Thymus (tissue), 11 donors: ENCODE measurements at regions not wholly inside any gene's neighbourhood (a gene's known extent, or its start where the extent isn't known, plus 50 kb on each side); places are given as distances from the start of the nearest gene placed in this dataset.

ENCODE experiments used
- DNase-seq, 9 donors: peaks; one replicate each; pipeline ENCODE4 v3.0.0-alpha.2; 2013; ENCODE audit warnings: low spot score in 9 of 9, low read depth in 6 of 9, missing footprints in 1 of 9
- H3K27ac ChIP-seq, 2 donors: one replicate each; pipeline ENCODE4 v1.5.1; 2013; ENCODE audit warnings: control low read depth in 1 of 2, low read depth in 1 of 2, low read length in 1 of 2, mild to moderate bottlenecking in 1 of 2, moderate library complexity in 1 of 2
- H3K27me3 ChIP-seq, 2 donors: one replicate each; pipeline ENCODE4 v1.5.1; 2013; ENCODE audit warnings: low read length in 1 of 2; ENCODE audit not compliant: control insufficient read depth in 2 of 2, insufficient read depth in 1 of 2
- H3K36me3 ChIP-seq, 2 donors: one replicate each; pipeline ENCODE4 v1.5.1; 2013; ENCODE audit warnings: low read length in 1 of 2, mild to moderate bottlenecking in 1 of 2, moderate library complexity in 1 of 2; ENCODE audit not compliant: control insufficient read depth in 2 of 2, insufficient read depth in 2 of 2
- H3K4me1 ChIP-seq, 2 donors: one replicate each; pipeline ENCODE4 v1.5.1; 2013; ENCODE audit warnings: low read length in 2 of 2; ENCODE audit not compliant: control insufficient read depth in 2 of 2, insufficient read depth in 2 of 2
- H3K4me3 ChIP-seq, 2 donors: one replicate each; pipeline ENCODE4 v1.5.1; 2013; ENCODE audit warnings: low read length in 2 of 2, control low read depth in 1 of 2, mild to moderate bottlenecking in 1 of 2
- H3K9me3 ChIP-seq, 2 donors: one replicate each; pipeline ENCODE4 v1.5.1; 2013; ENCODE audit warnings: low read length in 1 of 2, mild to moderate bottlenecking in 1 of 2; ENCODE audit not compliant: control insufficient read depth in 2 of 2, insufficient read depth in 1 of 2
- WGBS: extraction: QIAGEN DNeasy Blood & Tissue Kit; methylation state at CpG from one replicate; pipeline ENCODE4 v1.1.7; 2013; 5-methylcytosine and 5-hydroxymethylcytosine counted together
- donor health status: healthy.

DNA sequence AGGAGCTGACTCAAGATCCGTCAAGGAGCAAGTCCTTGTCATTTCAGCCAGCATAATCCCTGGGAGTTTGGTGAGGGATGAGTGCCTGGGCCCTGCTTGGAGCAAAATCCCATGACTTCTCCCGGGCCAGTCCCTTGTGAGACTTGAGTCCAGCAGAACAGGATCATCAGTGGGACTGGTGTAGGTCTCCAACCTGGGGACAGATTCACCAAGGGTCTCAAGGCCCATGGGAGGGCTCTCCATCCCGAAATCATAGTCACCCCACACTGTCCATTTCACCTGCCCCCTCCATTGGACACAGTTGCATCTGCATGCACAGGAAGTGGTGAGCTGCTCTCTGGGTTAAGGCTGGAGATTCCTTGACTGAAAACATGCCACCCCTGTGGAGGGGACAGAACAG lies 178.2 kb downstream of the FOXD2 start:
- DNase-seq = no peak
- Histone ChIP-seq H3K9me3 (no peaks in the 10 kb centered on the region), H3K27ac (no peak overlapping the region), H3K27me3 (no peaks in the 10 kb centered on the region), H3K4me1 (no peaks in the 10 kb centered on the region), H3K36me3 (no peaks in the 10 kb centered on the region), H3K4me3 (no peak overlapping the region)
- WGBS = 93% methylated on average over 3 of the region's 3 CpGs

DNA sequence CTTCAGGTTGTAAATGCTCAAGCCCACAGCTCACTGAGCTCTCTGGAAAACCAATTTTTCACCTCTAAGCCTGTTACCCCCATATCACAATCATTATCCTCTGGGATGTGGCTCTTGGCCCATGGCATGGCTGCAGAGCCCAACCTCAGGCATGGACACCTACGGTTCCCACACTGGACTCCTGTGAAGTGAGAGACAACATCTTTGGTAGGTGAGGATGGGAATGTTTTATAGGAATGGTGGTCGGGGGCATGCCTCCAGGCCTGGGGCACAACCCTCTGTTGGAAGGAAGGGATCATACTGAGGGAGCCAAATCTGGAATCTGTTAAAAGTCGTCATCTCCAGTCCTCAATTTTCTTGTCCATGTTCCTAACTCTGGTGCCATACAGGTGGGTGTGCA lies 179.1 kb downstream of the FOXD2 start:
- DNase-seq = no peak
- Histone ChIP-seq H3K4me3 (no peak overlapping the region), H3K27ac (no peak overlapping the region), H3K27me3 (no peaks in the 10 kb centered on the region), H3K36me3 (no peaks in the 10 kb centered on the region), H3K4me1 (no peaks in the 10 kb centered on the region), H3K9me3 (no peaks in the 10 kb centered on the region)
- 91% methylated on average over 3 of the region's 3 CpGs for WGBS

DNA sequence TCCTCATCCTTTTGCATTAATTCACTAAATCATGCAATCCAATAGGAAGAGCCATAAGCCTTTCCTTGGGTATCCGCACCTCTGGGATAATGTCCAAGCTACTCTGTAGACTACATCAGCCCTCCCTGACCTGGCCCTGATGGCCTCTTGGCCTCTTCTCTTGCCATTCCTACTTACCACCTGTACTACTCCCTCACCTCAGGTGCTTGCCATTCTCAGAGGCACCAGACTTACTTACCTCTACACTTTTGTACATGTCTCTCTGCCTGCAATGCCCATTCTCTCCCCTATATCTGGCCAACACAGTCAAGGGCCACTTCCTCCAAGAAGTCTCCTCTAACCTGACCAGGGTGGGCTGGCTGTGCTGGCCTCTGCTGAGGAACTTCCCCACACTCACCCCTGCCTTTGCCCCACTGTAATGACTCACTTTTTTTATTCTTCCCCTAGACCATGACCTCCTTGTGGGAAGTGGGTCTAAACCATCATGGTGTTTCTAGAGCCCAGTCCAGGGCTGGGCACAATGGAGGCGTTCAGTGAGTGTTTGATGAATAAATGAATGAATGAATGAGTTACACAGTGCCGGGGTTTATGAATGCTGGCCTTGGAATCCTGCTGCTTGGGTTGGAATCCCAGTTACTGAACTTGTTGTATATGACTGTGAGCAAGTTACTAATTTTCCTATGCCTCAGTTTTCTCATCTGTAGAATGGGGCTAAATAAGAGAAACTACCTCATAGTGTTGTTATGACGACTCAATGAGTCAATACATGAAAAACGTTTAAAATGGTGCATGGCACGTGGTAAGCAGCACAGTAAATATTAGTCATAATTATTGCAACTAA lies 179.8 kb downstream of the FOXD2 start:
- DNase-seq = no peak

GRCh38 chr1:47618222-47618720 lies 180.4 kb downstream of the FOXD2 start:
- Histone ChIP-seq H3K4me1 (no peaks in the 10 kb centered on the region), H3K27me3 (no peaks in the 10 kb centered on the region), H3K9me3 (no peaks in the 10 kb centered on the region), H3K27ac (no peak overlapping the region), H3K36me3 (no peaks in the 10 kb centered on the region), H3K4me3 (no peak overlapping the region)
- WGBS = 95% methylated on average over 4 of the region's 4 CpGs
- DNase-seq = no peak

More for the DNA sequence above, 179.8 kb downstream of the FOXD2 start:
- 94% methylated on average over 6 of the region's 6 CpGs for WGBS
- Histone ChIP-seq H3K9me3 (no peaks in the 10 kb centered on the region), H3K36me3 (no peaks in the 10 kb centered on the region), H3K4me3 (no peak overlapping the region), H3K4me1 (no peaks in the 10 kb centered on the region), H3K27me3 (no peaks in the 10 kb centered on the region), H3K27ac (no peak overlapping the region)

DNA sequence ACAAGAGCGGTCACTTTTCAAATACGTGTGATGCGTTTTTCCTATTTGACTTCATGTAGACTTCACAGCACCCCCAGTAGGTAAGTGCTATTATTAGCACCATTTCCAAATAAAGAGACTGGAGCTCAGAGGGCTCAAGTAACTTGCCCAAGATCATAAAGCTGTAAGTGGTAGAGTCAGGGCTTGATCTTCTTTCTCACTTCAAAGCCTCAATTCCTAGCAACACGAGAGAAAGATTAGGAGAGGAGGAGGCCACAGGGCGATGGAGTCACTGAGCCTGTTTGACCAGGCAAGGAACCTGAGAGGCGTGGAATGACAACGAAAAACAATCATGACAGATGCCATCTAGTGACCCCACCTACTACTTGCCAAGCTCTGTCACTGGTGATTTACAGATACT lies 181.0 kb downstream of the FOXD2 start:
- 95% methylated on average over 7 of the region's 7 CpGs for WGBS
- DNase-seq = no peak

GRCh38 chr1:47621483-47621882 lies 183.6 kb downstream of the FOXD2 start:
- WGBS = 89% methylated on average over 6 of the region's 6 CpGs
- no peaks in the 10 kb centered on the region for H3K36me3 ChIP-seq
- no peak for DNase-seq

More for the DNA sequence above, 181.0 kb downstream of the FOXD2 start:
- H3K36me3 ChIP-seq = no peaks in the 10 kb centered on the region
- no peaks in the 10 kb centered on the region for H3K4me1 ChIP-seq
- no peaks in the 10 kb centered on the region for H3K27me3 ChIP-seq
- no peaks in the 10 kb centered on the region for H3K9me3 ChIP-seq
- no peak overlapping the region for H3K27ac ChIP-seq
- H3K4me3 ChIP-seq = no peak overlapping the region

GRCh38 chr1:47621977-47622376 lies 184.1 kb downstream of the FOXD2 start:
- no peaks in the 10 kb centered on the region for H3K27me3 ChIP-seq
- DNase-seq = no peak
- no peak overlapping the region for H3K4me3 ChIP-seq
- no peak overlapping the region for H3K27ac ChIP-seq
- H3K9me3 ChIP-seq = no peaks in the 10 kb centered on the region
- no peaks in the 10 kb centered on the region for H3K4me1 ChIP-seq
- no peaks in the 10 kb centered on the region for H3K36me3 ChIP-seq
- 80% methylated on average over 3 of the region's 3 CpGs for WGBS

More at GRCh38 chr1:47621483-47621882, 183.6 kb downstream of the FOXD2 start:
- Histone ChIP-seq H3K27me3 (no peaks in the 10 kb centered on the region), H3K4me3 (no peak overlapping the region), H3K27ac (no peak overlapping the region), H3K9me3 (no peaks in the 10 kb centered on the region), H3K4me1 (no peaks in the 10 kb centered on the region)

- DNase-seq = no peak
- no peak overlapping the region for H3K4me3 ChIP-seq
- no peaks in the 10 kb centered on the region for H3K9me3 ChIP-seq
- H3K4me1 ChIP-seq = no peaks in the 10 kb centered on the region
- no peaks in the 10 kb centered on the region for H3K36me3 ChIP-seq
- H3K27me3 ChIP-seq = no peaks in the 10 kb centered on the region
- no peak overlapping the region for H3K27ac ChIP-seq
- 94% methylated on average over 8 of the region's 8 CpGs for WGBS
These were observed 185.1 kb downstream of the FOXD2 start for GRCh38 chr1:47622776-47623556.

- no peaks in the 10 kb centered on the region for H3K9me3 ChIP-seq
- no peak for DNase-seq
- no peak overlapping the region for H3K4me3 ChIP-seq
- WGBS = 97% methylated on average over 5 of the region's 5 CpGs
- H3K36me3 ChIP-seq = no peaks in the 10 kb centered on the region
- H3K4me1 ChIP-seq = no peaks in the 10 kb centered on the region
- H3K27ac ChIP-seq = no peak overlapping the region
- no peaks in the 10 kb centered on the region for H3K27me3 ChIP-seq
These were observed 185.7 kb downstream of the FOXD2 start for GRCh38 chr1:47623557-47623940.
